ENCODE measurements at regions not wholly inside any gene's neighbourhood (a gene's known extent, or its start where the extent isn't known, plus 50 kb on each side); places are given as distances from the start of the nearest gene placed in this dataset.

- ChIA-PET SMC1A (ENCODE audit: uncharacterized antibody, unreplicated experiment) (interaction anchor here (0.6 kb wide), 1 partner anchor 19 kb away, joined by 3 read pairs; no protein-coding TSS in a partner anchor), RAD21 (ENCODE audit: unreplicated experiment) (no interaction called here), CTCF (no interaction called here), POLR2A (no interaction called here)
- Histone ChIP-seq H3K27ac (ENCODE audit: control insufficient read depth, insufficient read depth) (no peak overlapping the region), H2AFZ (ENCODE audit: control insufficient read depth, low read depth, low read length) (no peak overlapping the region), H3K4me1 (ENCODE audit: control insufficient read depth, insufficient read depth, low read length) (no peaks in the 10 kb centered on the region), H3K9me3 (replicated peaks; ENCODE audit: control insufficient read depth, insufficient read depth, low read length) (no peaks in the 10 kb centered on the region), H3K36me3 (ENCODE audit: control insufficient read depth in 2 of 2, insufficient read depth in 2 of 2, low read length in 1 of 2) (no peaks in the 10 kb centered on the region), H3K27me3 (replicated peaks in 1 of 2; ENCODE audit: control insufficient read depth in 2 of 2, insufficient read depth in 2 of 2, low read length in 1 of 2) (no peaks in the 10 kb centered on the region), H3K79me2 (ENCODE audit: control insufficient read depth, insufficient read depth, low read length) (no peaks in the 10 kb centered on the region), H3K4me3 (no peak overlapping the region), H3K9ac (ENCODE audit: control insufficient read depth, insufficient read depth, low read length) (no peak overlapping the region), H4K20me1 (ENCODE audit: control insufficient read depth, insufficient read depth) (no peaks in the 10 kb centered on the region; the same call in 1 of the 2 replicates), H3K4me2 (ENCODE audit: control insufficient read depth, insufficient read depth) (no peak overlapping the region)
- 10% methylated on average over 7 of the region's 7 CpGs for WGBS (ENCODE audit: insufficient coverage, insufficient replicate concordance, low lambda C conversion rate, missing lambda C conversion rate)
- in situ Hi-C loops (cut with MboI) (no loop called here), intact Hi-C loops (cut with micrococcal nuclease; ENCODE audit: unreplicated experiment) (no loop called here)
- no peak for DNase-seq (ENCODE audit: low read depth, low spot score)
- no TSS peak for BruUV-seq (replicated peaks)
- no peak for ATAC-seq
- TF ChIP-seq SUZ12 (IDR thresholded peaks at IDR 0.05; ENCODE audit: unreplicated experiment) (no peak), BMI1 (IDR thresholded peaks at IDR 0.05; ENCODE audit: borderline replicate concordance) (no peak), HDAC6 (IDR thresholded peaks at IDR 0.05; ENCODE audit: unreplicated experiment) (no peak), SRF (IDR thresholded peaks at IDR 0.05; ENCODE audit: low read depth in 2 of 2, low read length in 2 of 2) (no peak), TBL1XR1 (IDR thresholded peaks at IDR 0.05; ENCODE audit: low read depth, low read length) (no peak), LARP7 (IDR thresholded peaks at IDR 0.05) (no peak), CHD2 (IDR thresholded peaks at IDR 0.05; ENCODE audit: borderline replicate concordance, low read depth, low read length) (no peak), PKNOX1 (IDR thresholded peaks at IDR 0.05) (no peak), CREM (IDR thresholded peaks at IDR 0.05; ENCODE audit: low read depth) (no peak), PAX5 (IDR thresholded peaks at IDR 0.05; ENCODE audit: borderline replicate concordance, low read depth, low read length) (no peak), RB1 (IDR thresholded peaks at IDR 0.05; ENCODE audit: borderline replicate concordance) (no peak), CREB1 (IDR thresholded peaks at IDR 0.05; ENCODE audit: low read depth) (no peak)
- FAIRE-seq, result no peak
Observed at GRCh38 chr11:114847306-114847975, 169.1 kb downstream of the NXPE2 start.

Data from GM12878 (cell line).